CD8-positive, alpha-beta memory T cell (primary cell): ENCODE measurements at regions not wholly inside any gene's neighbourhood (a gene's known extent, or its start where the extent isn't known, plus 50 kb on each side); places are given as distances from the start of the nearest gene placed in this dataset.

ENCODE experiments used
- CTCF ChIA-PET: fragments of 350-600 bp; sonication (Branson Sonifier 250); formaldehyde crosslinking; loops from one replicate; lab custom pipeline; 2021; ENCODE audit warnings: antibody characterized with exemption; lab: Charles Lee
- POLR2A ChIA-PET: fragments of 350-600 bp; sonication (Branson Sonifier 250); formaldehyde crosslinking; loops from one replicate; lab custom pipeline; 2021; ENCODE audit warnings: antibody characterized with exemption; lab: Charles Lee
- DNase-seq, 5 donors: peaks; one replicate each; pipeline versions ENCODE4 v3.0.0 to v3.0.0-alpha.2; 2020 to 2022; ENCODE audit warnings: mixed read lengths in 1 of 5
- H3K27ac ChIP-seq: one replicate; pipeline ENCODE4 v1.7.0; 2013; ENCODE audit warnings: low read depth, mild to moderate bottlenecking, low read length, moderate library complexity
- H3K27me3 ChIP-seq: 2 replicates; pipeline ENCODE4 v1.7.0; 2013; ENCODE audit warnings: low read length, mild to moderate bottlenecking; ENCODE audit not compliant: insufficient read depth, poor library complexity, severe bottlenecking
- H3K36me3 ChIP-seq: 2 replicates; pipeline ENCODE4 v1.7.0; 2013; ENCODE audit warnings: mild to moderate bottlenecking, low read length, moderate library complexity; ENCODE audit not compliant: insufficient read depth
- H3K4me1 ChIP-seq: 2 replicates; pipeline ENCODE4 v1.7.0; 2013; ENCODE audit warnings: mild to moderate bottlenecking, low read length, moderate library complexity; ENCODE audit not compliant: insufficient read depth
- H3K4me3 ChIP-seq: 2 replicates; pipeline ENCODE4 v1.7.0; 2013; ENCODE audit warnings: mild to moderate bottlenecking, low read length
- H3K9me3 ChIP-seq: 2 replicates; pipeline ENCODE4 v1.7.0; 2013; ENCODE audit warnings: mild to moderate bottlenecking, low read length
- H3K27ac Mint-ChIP-seq, 8 donors: one replicate each; pipeline ENCODE4 v1.8.0; 2020 to 2021; ENCODE audit warnings: mixed read lengths in 8 of 8, mild to moderate bottlenecking in 6 of 8, inconsistent platforms in 3 of 8, moderate library complexity in 3 of 8
- H3K27me3 Mint-ChIP-seq, 2 donors: one replicate each; pipeline ENCODE4 v1.8.0; 2020 to 2021; ENCODE audit warnings: mixed read lengths in 2 of 2, mild to moderate bottlenecking in 1 of 2, moderate library complexity in 1 of 2
- H3K36me3 Mint-ChIP-seq, 3 donors: one replicate each; pipeline ENCODE4 v1.8.0; 2020 to 2021; ENCODE audit warnings: mixed read lengths in 3 of 3, inconsistent platforms in 1 of 3, mild to moderate bottlenecking in 1 of 3
- H3K4me1 Mint-ChIP-seq, 3 donors: one replicate each; pipeline ENCODE4 v1.8.0; 2020 to 2021; ENCODE audit warnings: mixed read lengths in 3 of 3, inconsistent platforms in 1 of 3, mild to moderate bottlenecking in 1 of 3
- H3K4me3 Mint-ChIP-seq, 7 donors: one replicate each; pipeline ENCODE4 v1.8.0; 2020 to 2021; ENCODE audit warnings: mixed read lengths in 7 of 7, mild to moderate bottlenecking in 6 of 7, moderate library complexity in 4 of 7, inconsistent platforms in 2 of 7
- H3K9me3 Mint-ChIP-seq, 5 donors: one replicate each; pipeline ENCODE4 v1.8.0; 2020 to 2022; ENCODE audit warnings: mixed read lengths in 5 of 5, mild to moderate bottlenecking in 3 of 5, moderate library complexity in 2 of 5, inconsistent platforms in 1 of 5

GRCh38 chr10:118908557-118909256, 120.8 kb upstream of the NANOS1 start:
- H3K4me1 ChIP-seq, result no peaks in the 10 kb centered on the region
- H3K9me3 ChIP-seq, result no peaks in the 10 kb centered on the region
- ChIA-PET CTCF (no interaction called here), POLR2A (no interaction called here)
- no peak overlapping the region for H3K4me3 ChIP-seq
- no peak for DNase-seq
- H3K27ac Mint-ChIP-seq, result no peak overlapping the region
- H3K27ac ChIP-seq, result no peak overlapping the region
- no peaks in the 10 kb centered on the region for H3K9me3 Mint-ChIP-seq
- H3K36me3 Mint-ChIP-seq, result no peaks in the 10 kb centered on the region
- no peak overlapping the region for H3K4me3 Mint-ChIP-seq
- peaks cover 14 to 19% of the 10 kb centered on the region in 2 donors for H3K27me3 Mint-ChIP-seq
- H3K36me3 ChIP-seq, result no peaks in the 10 kb centered on the region
- no peaks in the 10 kb centered on the region for H3K4me1 Mint-ChIP-seq
- H3K27me3 ChIP-seq, result no peaks in the 10 kb centered on the region

- no peaks in the 10 kb centered on the region for H3K9me3 Mint-ChIP-seq
- Histone ChIP-seq H3K9me3 (no peaks in the 10 kb centered on the region), H3K36me3 (no peaks in the 10 kb centered on the region), H3K4me3 (no peak overlapping the region), H3K27ac (no peak overlapping the region), H3K4me1 (no peaks in the 10 kb centered on the region), H3K27me3 (no peaks in the 10 kb centered on the region)
- CTCF ChIA-PET, result no interaction called here
- no peaks in the 10 kb centered on the region for H3K36me3 Mint-ChIP-seq
- DNase-seq, result no peak
- H3K27me3 Mint-ChIP-seq, result peaks cover 5 to 8% of the 10 kb centered on the region in 2 donors
- H3K4me3 Mint-ChIP-seq, result no peak overlapping the region
- POLR2A ChIA-PET, result no interaction called here
- no peak overlapping the region for H3K27ac Mint-ChIP-seq
- no peaks in the 10 kb centered on the region for H3K4me1 Mint-ChIP-seq
These were observed 118.8 kb upstream of the NANOS1 start for GRCh38 chr10:118910702-118911101.

DNA sequence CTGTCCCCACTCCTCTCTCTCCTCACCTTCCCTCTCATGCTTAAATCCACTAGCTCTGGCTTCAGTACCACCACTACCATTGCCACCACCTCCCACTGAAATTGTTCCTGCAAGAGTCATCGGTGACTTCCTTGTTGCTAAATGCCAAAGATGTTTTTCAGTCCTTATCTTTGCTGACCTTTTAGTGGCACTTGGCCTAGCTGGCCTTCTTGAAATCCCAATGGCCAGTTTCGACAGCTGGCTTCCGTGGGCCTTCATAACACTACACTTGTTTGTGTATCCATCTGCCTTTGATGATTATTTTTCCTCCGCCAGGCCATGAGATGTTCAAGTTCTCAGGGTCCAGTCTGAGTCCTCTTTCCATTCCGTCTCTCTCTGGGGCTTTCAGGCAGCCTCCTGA, 118.2 kb upstream of the NANOS1 start:
- no peaks in the 10 kb centered on the region for H3K36me3 ChIP-seq
- no peak for DNase-seq
- Mint-ChIP-seq H3K9me3 (no peaks in the 10 kb centered on the region), H3K27me3 (peaks cover 5 to 10% of the 10 kb centered on the region in 2 donors), H3K4me3 (no peak overlapping the region), H3K36me3 (no peaks in the 10 kb centered on the region), H3K27ac (no peak overlapping the region), H3K4me1 (no peaks in the 10 kb centered on the region)
- H3K9me3 ChIP-seq, result no peaks in the 10 kb centered on the region
- POLR2A ChIA-PET, result no interaction called here
- H3K27ac ChIP-seq, result no peak overlapping the region
- no peaks in the 10 kb centered on the region for H3K4me1 ChIP-seq
- CTCF ChIA-PET, result no interaction called here
- no peaks in the 10 kb centered on the region for H3K27me3 ChIP-seq
- no peak overlapping the region for H3K4me3 ChIP-seq

GRCh38 chr10:118912961-118913600, 116.4 kb upstream of the NANOS1 start:
- Histone ChIP-seq H3K27me3 (no peaks in the 10 kb centered on the region), H3K36me3 (no peaks in the 10 kb centered on the region), H3K9me3 (no peaks in the 10 kb centered on the region), H3K4me1 (no peaks in the 10 kb centered on the region), H3K27ac (no peak overlapping the region), H3K4me3 (no peak overlapping the region)
- no peak for DNase-seq
- Mint-ChIP-seq H3K4me3 (no peak overlapping the region), H3K36me3 (no peaks in the 10 kb centered on the region), H3K27me3 (peaks cover 5 to 15% of the 10 kb centered on the region in 2 donors), H3K27ac (no peak overlapping the region), H3K9me3 (no peaks in the 10 kb centered on the region), H3K4me1 (no peaks in the 10 kb centered on the region)
- CTCF ChIA-PET, result no interaction called here
- POLR2A ChIA-PET, result no interaction called here

DNA sequence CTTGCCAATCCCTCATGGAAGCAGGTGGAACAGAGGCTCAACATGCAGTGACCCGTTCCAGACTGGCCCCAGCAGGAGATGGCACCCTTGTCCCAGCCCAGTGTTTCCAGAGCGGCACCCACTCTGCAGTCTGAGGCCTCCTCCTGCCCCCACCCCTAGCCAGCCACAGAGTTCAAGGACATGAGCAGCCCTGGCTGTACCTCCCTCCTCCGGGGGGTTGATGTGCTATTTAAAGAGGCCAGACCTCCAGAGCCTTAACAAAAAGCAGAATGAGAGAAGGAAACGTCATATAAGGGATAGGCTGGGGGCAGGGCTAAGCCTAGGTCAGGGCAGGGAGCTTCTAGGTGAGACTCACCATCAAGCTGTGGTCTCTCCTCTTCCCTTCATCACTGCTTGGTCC, 115.7 kb upstream of the NANOS1 start:
- no peak overlapping the region for H3K4me3 ChIP-seq
- Mint-ChIP-seq H3K27me3 (peaks cover 5 to 15% of the 10 kb centered on the region in 2 donors), H3K36me3 (no peaks in the 10 kb centered on the region), H3K4me3 (no peak overlapping the region), H3K9me3 (no peaks in the 10 kb centered on the region), H3K4me1 (no peaks in the 10 kb centered on the region), H3K27ac (no peak overlapping the region)
- no peaks in the 10 kb centered on the region for H3K36me3 ChIP-seq
- no peak overlapping the region for H3K27ac ChIP-seq
- H3K9me3 ChIP-seq, result no peaks in the 10 kb centered on the region
- CTCF ChIA-PET, result no interaction called here
- DNase-seq, result no peak
- POLR2A ChIA-PET, result no interaction called here
- H3K27me3 ChIP-seq, result no peaks in the 10 kb centered on the region
- H3K4me1 ChIP-seq, result no peaks in the 10 kb centered on the region

DNA sequence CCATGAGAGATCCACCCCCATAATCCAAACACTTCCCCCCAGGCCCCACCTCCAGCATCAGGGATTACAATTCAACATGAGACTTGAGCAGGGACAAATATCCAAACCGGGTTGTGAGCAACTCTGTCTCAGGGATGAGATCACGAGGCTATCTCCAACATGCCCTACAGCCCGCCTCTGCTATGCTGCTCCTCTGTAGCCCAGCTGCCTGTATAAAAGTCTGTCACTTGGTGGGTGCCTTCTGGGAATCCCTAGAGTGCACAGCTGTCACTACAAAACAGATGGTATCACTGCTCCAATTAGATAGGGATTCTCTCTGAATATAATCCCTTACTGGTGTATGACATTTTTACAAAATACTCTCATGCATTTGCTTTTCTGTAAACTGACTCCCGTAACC, 114.9 kb upstream of the NANOS1 start:
- Histone ChIP-seq H3K27me3 (no peaks in the 10 kb centered on the region), H3K4me1 (no peaks in the 10 kb centered on the region), H3K4me3 (no peak overlapping the region), H3K9me3 (no peaks in the 10 kb centered on the region), H3K36me3 (no peaks in the 10 kb centered on the region), H3K27ac (no peak overlapping the region)
- Mint-ChIP-seq H3K9me3 (peaks cover 0 to 1% (median 0%) of the 10 kb centered on the region in 5 donors), H3K36me3 (no peaks in the 10 kb centered on the region), H3K4me3 (no peak overlapping the region), H3K27ac (no peak overlapping the region), H3K4me1 (no peaks in the 10 kb centered on the region), H3K27me3 (peaks cover 7 to 15% of the 10 kb centered on the region in 2 donors)
- CTCF ChIA-PET, result no interaction called here
- no peak for DNase-seq
- POLR2A ChIA-PET, result no interaction called here

DNA sequence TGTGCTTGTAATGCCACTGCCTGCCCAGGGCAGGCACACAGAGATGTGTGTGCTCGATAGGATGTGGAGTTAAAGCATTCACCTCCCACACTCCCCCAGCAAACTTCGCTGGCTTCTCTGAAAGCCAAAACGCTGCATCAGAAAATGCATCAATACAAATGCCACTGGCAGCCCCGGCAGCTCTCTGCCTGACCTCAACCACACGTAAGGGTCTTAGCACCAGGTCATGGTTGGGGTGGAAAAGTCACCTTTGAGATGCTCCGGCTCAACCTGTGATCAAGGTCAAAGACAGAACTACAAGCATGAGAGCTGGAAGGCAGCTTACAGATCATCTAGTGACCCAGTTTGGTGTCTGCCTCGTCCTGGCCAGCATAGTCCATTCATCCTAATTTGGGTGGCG, 114.4 kb upstream of the NANOS1 start:
- H3K27ac ChIP-seq, result no peak overlapping the region
- H3K36me3 ChIP-seq, result no peaks in the 10 kb centered on the region
- no peaks in the 10 kb centered on the region for H3K9me3 ChIP-seq
- ChIA-PET POLR2A (no interaction called here), CTCF (no interaction called here)
- no peaks in the 10 kb centered on the region for H3K27me3 ChIP-seq
- Mint-ChIP-seq H3K4me1 (no peaks in the 10 kb centered on the region), H3K27me3 (peaks cover 7 to 15% of the 10 kb centered on the region in 2 donors), H3K36me3 (no peaks in the 10 kb centered on the region), H3K4me3 (no peak overlapping the region), H3K27ac (no peak overlapping the region), H3K9me3 (peaks cover 0 to 1% (median 0%) of the 10 kb centered on the region in 5 donors)
- H3K4me3 ChIP-seq, result no peak overlapping the region
- H3K4me1 ChIP-seq, result no peaks in the 10 kb centered on the region
- no peak for DNase-seq

GRCh38 chr10:118916777-118917176, 112.7 kb upstream of the NANOS1 start:
- Histone ChIP-seq H3K4me3 (no peak overlapping the region), H3K27ac (no peak overlapping the region), H3K27me3 (no peaks in the 10 kb centered on the region), H3K9me3 (no peaks in the 10 kb centered on the region), H3K4me1 (no peaks in the 10 kb centered on the region), H3K36me3 (no peaks in the 10 kb centered on the region)
- Mint-ChIP-seq H3K27ac (peak overlapping the region in 2 of 8 donors; percentile 40 to 67), H3K4me1 (no peaks in the 10 kb centered on the region), H3K9me3 (peaks cover 0 to 1% (median 0%) of the 10 kb centered on the region in 5 donors), H3K27me3 (peaks cover 8 to 29% of the 10 kb centered on the region in 2 donors), H3K36me3 (no peaks in the 10 kb centered on the region), H3K4me3 (no peak overlapping the region)
- no peak for DNase-seq
- POLR2A ChIA-PET, result no interaction called here
- CTCF ChIA-PET, result no interaction called here
